Neuron (in vitro differentiated cells): ENCODE measurements at regions not wholly inside any gene's neighbourhood (a gene's known extent, or its start where the extent isn't known, plus 50 kb on each side); places are given as distances from the start of the nearest gene placed in this dataset.

Experiments
- H2AFZ ChIP-seq: one replicate; pipeline ENCODE4 v1.6.1; 2013; ENCODE audit warnings: low read depth, mild to moderate bottlenecking, inconsistent platforms, low read length, moderate library complexity
- H3K27me3 ChIP-seq: one replicate; pipeline ENCODE4 v1.6.1; 2013; ENCODE audit warnings: low read length; ENCODE audit not compliant: insufficient read depth
- H3K36me3 ChIP-seq: one replicate; pipeline ENCODE4 v1.6.1; 2013; ENCODE audit warnings: low read length; ENCODE audit not compliant: insufficient read depth
- H3K4me1 ChIP-seq: one replicate; pipeline ENCODE4 v1.6.1; 2013; ENCODE audit warnings: low read length; ENCODE audit not compliant: insufficient read depth
- H3K4me3 ChIP-seq: 2 replicates; pipeline ENCODE4 v1.5.1; 2013; ENCODE audit warnings: mild to moderate bottlenecking, low read length, moderate library complexity
- H3K9me3 ChIP-seq: one replicate; pipeline ENCODE4 v1.6.1; 2013; ENCODE audit warnings: low read length

DNA sequence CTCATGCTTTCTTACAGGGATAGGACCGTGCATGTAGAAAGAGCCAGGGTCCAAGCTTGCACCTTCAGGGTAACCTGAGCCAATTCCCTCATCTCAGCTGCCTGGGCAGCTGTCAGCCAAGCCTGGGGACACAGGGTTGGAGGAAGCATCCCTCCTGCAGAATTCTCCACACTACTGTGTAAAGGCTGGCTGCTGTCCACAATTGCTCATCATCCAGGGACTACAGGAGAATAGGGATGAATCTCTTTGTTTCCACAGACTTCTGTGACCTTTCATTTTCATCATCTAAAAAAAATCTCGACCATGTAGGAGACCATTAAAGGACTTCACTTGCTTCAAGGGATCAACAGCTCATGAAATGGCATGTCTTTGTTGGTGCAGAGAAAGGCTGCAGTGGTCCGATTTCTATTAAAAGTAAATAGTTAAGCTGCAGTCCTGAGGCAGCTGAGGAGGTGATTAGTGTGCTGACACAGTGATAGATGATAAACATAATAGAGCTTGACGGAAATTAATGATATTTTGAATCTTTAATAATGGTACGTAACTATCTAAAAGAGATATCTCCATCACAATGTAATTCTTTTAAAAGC, 74.4 kb upstream of the COPS8 start:
- H2AFZ ChIP-seq: no peak overlapping the region
- H3K4me3 ChIP-seq: no peak overlapping the region
- H3K9me3 ChIP-seq: no peaks in the 10 kb centered on the region
- H3K27me3 ChIP-seq: no peaks in the 10 kb centered on the region
- H3K4me1 ChIP-seq: peaks cover 25% of the 10 kb centered on the region
- H3K36me3 ChIP-seq: no peaks in the 10 kb centered on the region

DNA sequence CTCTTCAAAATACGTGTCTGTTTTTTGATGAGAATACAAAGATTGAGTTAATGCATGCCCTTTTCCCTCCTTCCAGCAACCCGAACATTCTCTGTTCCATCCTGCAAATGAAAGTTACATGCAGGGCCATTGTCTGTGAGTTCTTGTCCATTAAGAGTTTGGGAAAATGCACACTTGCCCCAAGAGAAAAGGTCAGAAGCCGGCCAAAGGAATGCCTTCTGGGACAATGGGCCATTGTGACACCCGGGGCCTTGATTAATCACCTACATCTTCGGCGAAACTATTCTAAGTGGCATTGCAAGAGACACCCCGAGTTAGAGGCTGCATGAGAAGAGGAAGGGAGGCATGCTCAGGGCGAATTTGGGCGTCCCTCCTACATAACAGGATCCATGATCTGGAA, 73.7 kb upstream of the COPS8 start:
- Histone ChIP-seq H2AFZ (no peak overlapping the region), H3K9me3 (peaks cover 2% of the 10 kb centered on the region), H3K36me3 (no peaks in the 10 kb centered on the region), H3K4me3 (no peak overlapping the region), H3K4me1 (peaks cover 25% of the 10 kb centered on the region), H3K27me3 (no peaks in the 10 kb centered on the region)

DNA sequence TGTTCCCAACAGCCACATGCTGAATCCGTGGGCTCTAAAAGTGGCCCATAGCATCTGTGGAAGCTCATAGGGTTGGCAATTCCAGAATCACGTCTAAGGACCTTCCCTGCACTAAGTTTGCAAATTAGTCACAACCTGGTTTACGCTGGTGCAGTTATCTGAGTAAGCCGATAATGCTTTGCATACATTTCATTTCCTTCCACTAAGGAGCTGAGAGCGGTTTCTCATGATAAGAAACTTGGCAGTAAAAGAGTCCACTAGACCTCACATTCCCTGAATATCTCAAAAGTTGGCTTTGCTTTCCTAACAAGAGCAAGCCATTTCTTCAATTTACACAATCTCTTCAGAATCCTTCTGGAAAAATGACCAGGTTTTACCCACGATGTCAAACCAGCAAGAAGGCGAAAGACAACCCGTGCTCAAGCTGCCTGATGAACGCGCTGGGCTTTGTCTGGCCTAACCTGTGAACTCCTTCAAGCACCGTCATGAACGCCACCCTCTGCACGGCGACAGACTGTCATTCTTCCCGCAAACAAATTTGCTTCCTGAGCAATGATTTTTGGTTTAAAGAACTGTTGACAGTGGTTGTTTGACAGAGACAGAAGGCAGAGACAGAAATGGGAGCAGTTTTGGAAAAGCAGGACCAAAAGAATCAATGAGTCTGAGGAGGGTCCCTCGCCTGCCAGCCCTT, 73.0 kb upstream of the COPS8 start:
- Histone ChIP-seq H3K4me3 (no peak overlapping the region), H3K9me3 (peaks cover 6% of the 10 kb centered on the region)

DNA sequence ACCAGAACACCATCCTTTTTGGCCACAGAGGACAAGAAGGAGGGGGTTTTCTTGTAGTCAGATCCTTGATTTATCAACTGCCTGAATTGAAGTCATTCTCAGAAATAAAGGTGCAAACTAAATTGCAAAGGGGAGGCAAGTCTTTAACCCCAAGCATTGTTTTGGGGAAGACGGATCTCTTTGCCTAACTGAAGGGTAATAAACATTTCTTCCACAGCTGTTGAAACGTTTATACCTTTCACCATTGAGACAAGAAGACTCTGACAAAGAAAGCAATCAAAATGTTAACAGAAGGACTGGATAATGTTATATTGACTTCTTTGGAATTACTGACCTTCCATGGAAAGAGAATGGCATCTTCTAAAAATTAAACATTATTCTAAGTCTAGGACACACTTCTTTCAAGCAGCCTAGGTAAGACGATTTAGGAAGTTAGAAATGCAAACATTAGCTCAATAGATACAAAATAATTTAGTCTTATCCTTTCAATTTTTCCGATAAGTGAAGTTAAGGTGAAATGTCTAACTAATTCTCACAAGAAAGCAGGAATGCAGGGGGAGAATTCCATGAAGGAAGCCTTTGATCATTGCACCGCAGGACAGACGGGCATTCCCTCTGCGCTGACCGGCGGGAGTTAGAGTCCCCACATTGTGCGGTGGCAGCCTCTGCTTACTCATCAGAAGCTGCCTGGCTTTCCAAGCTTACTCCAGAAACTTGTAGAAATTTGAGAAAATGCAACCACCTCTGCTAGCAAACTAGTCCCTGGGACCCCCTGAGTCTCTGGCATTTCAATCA, 69.4 kb upstream of the COPS8 start:
- H2AFZ ChIP-seq: no peak overlapping the region
- no peak overlapping the region for H3K4me3 ChIP-seq
- H3K9me3 ChIP-seq: peaks cover 6% of the 10 kb centered on the region
- no peaks in the 10 kb centered on the region for H3K36me3 ChIP-seq
- H3K27me3 ChIP-seq: no peaks in the 10 kb centered on the region
- H3K4me1 ChIP-seq: peaks cover 17% of the 10 kb centered on the region

More for the DNA sequence above, 73.0 kb upstream of the COPS8 start:
- Histone ChIP-seq H3K27me3 (no peaks in the 10 kb centered on the region), H3K36me3 (no peaks in the 10 kb centered on the region), H3K4me1 (peaks cover 25% of the 10 kb centered on the region), H2AFZ (no peak overlapping the region)

DNA sequence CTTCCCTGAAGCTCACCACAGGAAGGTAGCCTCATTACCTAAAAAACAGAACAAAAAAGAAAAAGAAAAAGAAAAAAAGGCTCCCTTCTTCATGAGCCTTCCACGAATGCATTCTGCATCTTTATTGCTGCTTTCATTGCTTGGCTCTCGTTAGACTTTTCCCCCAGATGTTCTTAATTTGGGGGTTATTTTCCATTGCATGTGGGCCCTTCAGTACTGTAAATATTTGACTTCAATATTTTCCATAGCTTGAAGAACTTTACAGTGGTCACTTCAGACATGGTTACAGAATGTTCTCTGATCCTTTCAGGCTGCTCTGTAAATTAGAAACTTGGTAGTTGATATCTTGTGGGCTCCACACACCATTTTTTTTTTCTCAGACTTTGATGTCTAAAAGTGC, 65.6 kb upstream of the COPS8 start:
- Histone ChIP-seq H2AFZ (no peak overlapping the region), H3K4me3 (no peak overlapping the region), H3K36me3 (no peaks in the 10 kb centered on the region), H3K9me3 (peaks cover 12% of the 10 kb centered on the region), H3K27me3 (no peaks in the 10 kb centered on the region), H3K4me1 (peaks cover 2% of the 10 kb centered on the region)

DNA sequence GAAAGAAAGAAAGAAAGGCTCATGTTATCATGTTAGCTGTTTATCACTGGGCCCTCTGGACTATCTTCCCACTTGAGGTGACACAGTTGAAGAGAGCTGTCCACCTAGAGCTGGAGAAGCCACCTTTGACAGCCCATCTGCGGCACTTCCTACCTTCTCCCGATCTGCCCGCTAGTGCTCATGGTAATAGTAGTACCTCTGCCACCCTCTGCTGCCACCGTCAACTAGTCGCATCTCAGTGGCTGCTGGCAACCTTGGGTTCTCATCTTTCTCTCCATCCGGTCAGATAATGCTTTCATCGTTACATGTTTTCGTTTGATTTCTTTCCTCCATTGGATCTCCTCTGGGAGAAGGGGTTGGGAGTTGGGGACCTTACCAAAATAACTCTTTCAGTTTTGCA, 63.2 kb upstream of the COPS8 start:
- Histone ChIP-seq H3K9me3 (peaks cover 7% of the 10 kb centered on the region), H3K36me3 (no peaks in the 10 kb centered on the region), H3K4me1 (peaks cover 5% of the 10 kb centered on the region)

DNA sequence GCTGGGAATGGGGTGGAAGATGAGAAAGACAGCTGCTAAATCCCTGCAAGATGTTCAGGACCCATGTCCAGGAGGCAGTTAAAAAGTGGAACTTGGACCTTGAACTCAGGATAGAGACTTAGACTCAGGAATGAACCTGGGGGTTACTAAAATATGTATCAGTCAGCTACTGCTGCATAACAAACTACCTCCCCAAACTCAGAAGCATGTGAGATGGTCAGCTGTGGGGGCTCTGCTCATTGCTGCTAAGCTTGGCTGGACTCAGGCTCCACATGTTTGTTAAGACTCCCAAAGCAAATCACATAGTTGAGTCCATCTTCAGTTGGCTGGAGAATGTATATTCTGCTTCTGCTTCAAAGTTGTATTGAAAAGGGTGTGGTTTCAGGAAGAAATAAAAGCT, 61.4 kb upstream of the COPS8 start:
- Histone ChIP-seq H3K4me1 (peaks cover 6% of the 10 kb centered on the region), H2AFZ (no peak overlapping the region), H3K4me3 (no peak overlapping the region), H3K36me3 (no peaks in the 10 kb centered on the region), H3K9me3 (peaks cover 7% of the 10 kb centered on the region), H3K27me3 (no peaks in the 10 kb centered on the region)

More for the DNA sequence above, 63.2 kb upstream of the COPS8 start:
- no peaks in the 10 kb centered on the region for H3K27me3 ChIP-seq
- H2AFZ ChIP-seq: no peak overlapping the region
- no peak overlapping the region for H3K4me3 ChIP-seq

DNA sequence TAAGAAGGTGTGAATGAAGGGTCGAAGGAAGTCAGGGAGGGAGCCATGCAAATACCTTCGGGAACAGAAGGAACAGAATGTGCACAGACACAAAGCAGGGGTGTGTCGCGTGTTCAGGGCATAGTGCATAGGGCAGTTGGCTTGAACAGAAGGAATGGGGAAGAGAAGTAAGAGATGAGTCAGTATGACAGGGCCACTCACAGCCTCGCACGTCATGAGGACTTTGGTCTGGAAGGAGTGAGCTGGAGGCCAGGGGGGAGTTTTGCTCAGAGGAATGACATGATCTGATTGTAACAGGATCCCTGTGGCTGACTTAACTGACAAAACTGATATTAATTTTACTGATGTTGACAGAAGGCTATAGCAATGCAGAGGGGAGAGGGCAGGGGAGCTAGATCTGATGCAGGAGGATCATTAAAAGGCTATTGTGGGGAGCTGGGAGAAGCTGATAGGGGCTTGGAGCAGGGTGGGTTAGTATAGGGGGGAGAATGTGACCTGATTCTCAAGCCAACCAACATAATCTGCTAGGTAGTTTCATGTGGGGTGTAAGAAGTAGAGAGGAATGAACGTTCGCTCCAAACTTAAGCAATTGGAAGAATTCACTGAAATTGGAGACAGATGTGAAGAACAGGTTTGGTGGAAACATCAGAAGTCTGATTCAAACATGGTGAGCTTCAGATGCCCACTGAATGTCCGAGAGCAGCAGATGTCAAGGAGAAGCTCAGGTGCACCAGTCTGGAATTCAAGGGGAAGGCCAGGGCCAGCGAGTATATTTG, 60.4 kb upstream of the COPS8 start:
- Histone ChIP-seq H3K27me3 (no peaks in the 10 kb centered on the region), H3K4me1 (peaks cover 6% of the 10 kb centered on the region), H3K9me3 (peaks cover 7% of the 10 kb centered on the region), H3K36me3 (no peaks in the 10 kb centered on the region), H2AFZ (no peak overlapping the region), H3K4me3 (no peak overlapping the region)

DNA sequence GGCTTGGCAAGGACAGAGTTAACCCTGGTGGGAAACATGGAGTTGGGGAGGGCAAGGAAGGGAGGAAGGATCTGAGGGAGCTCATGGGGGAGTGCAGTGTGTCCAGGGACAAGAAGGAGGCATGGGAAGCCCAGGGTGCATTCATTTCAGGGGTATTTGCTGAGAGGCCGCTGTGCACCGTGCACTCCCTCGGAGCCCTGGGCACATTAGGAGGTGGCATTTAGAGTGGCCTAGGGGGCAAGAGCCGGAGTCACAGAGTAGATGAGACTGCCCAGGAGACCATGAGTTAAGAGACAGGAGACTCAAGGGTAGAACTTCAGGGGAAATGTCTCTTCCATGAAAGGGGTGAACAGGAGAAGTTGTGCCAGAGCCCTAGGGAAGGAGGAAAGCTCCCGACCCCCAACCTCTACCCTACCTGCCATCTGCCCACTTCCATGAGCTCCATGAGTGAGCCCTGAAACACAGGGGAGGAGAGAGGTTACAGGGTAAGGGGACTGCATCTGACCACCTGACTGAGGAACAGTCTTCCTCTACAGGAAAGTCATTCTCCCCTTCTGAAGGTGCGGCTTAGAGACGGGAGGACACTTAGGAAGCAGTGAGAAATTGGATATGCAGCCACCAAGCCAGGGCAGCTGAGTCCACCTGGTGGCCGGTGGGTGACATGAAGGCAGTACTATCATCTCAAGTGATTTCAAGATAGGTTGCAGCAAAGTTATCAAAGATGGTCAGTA, 58.5 kb upstream of the COPS8 start:
- no peak overlapping the region for H2AFZ ChIP-seq
- no peaks in the 10 kb centered on the region for H3K27me3 ChIP-seq
- H3K4me1 ChIP-seq: peaks cover 6% of the 10 kb centered on the region
- no peak overlapping the region for H3K4me3 ChIP-seq
- peaks cover 7% of the 10 kb centered on the region for H3K9me3 ChIP-seq
- H3K36me3 ChIP-seq: no peaks in the 10 kb centered on the region

DNA sequence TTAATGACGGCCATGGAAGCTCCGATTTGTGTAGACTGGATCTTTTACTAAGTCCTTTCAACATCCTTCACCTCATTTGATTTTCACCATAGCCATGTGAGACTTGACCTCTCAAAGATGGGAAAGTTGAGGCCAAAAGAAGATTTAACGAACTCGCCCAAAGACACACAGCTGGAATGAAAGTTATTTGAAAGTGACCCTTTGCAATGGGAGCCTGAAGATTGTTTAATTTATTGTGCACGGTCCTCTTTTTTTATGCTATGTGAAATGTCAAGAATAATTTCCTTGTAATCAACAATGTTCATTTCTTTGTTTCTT, 58.0 kb upstream of the COPS8 start:
- H3K4me3 ChIP-seq: no peak overlapping the region
- H3K36me3 ChIP-seq: no peaks in the 10 kb centered on the region
- peaks cover 7% of the 10 kb centered on the region for H3K9me3 ChIP-seq
- H3K27me3 ChIP-seq: no peaks in the 10 kb centered on the region
- no peak overlapping the region for H2AFZ ChIP-seq
- H3K4me1 ChIP-seq: peaks cover 6% of the 10 kb centered on the region

DNA sequence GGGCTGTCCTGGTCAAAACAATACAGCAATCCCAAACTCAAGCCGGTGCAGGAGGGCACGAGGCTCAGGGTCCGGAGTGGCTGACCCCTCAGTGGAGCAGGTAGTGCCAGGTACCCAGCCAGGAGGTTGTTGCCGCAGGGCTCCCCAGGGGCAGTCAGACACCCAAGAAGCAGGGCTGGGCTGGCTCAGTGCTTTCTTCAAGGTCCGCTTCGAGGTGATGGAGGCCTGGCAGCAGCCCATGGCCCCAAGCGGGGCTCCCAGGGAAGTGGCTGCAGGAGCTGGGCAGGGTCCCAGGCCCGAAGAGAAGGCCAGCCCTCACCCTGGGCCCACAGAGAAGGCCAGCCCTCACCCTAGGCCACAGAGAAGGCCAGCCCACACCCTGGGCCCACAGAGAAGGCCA, 55.3 kb upstream of the COPS8 start:
- Histone ChIP-seq H3K4me3 (no peak overlapping the region), H3K36me3 (no peaks in the 10 kb centered on the region), H3K9me3 (peaks cover 6% of the 10 kb centered on the region), H3K4me1 (peaks cover 12% of the 10 kb centered on the region), H3K27me3 (no peaks in the 10 kb centered on the region), H2AFZ (no peak overlapping the region)

DNA sequence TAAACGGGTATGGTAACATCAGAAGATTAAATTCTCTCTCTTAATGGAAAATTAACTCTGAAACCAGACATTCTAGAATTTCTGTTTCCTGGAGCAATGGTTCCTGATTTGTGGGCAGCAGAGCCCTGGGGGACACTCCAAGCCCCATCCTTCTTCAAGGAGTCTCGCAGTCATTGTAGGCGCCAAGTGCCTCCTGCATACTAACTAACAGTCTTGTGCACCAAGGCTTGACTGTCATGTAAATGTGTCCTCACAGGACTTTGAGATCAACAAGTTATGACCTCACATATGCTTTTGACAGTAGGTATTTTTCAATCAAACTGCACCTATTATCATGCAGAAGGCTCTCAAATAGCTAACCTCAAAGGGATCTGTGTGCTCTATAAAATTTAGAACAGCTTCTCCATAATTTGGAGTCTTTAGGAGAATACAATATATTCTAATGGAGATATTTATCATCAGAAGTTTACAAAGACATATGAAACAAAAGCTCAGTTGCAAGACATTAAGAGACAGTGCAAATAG, 52.1 kb upstream of the COPS8 start:
- no peaks in the 10 kb centered on the region for H3K36me3 ChIP-seq
- peaks cover 6% of the 10 kb centered on the region for H3K9me3 ChIP-seq
- H3K4me3 ChIP-seq: no peak overlapping the region
- no peak overlapping the region for H2AFZ ChIP-seq
- no peaks in the 10 kb centered on the region for H3K27me3 ChIP-seq
- peaks cover 6% of the 10 kb centered on the region for H3K4me1 ChIP-seq
